Heart right ventricle (tissue), 16 donors: ENCODE measurements at regions not wholly inside any gene's neighbourhood (a gene's known extent, or its start where the extent isn't known, plus 50 kb on each side); places are given as distances from the start of the nearest gene placed in this dataset.

ENCODE experiments used
- ATAC-seq, 8 donors: fragments of 200-7000 bp; cut with Tn5 transposase; one replicate each; pipeline ENCODE4 v1.9.1; 2020; ENCODE audit warnings: mild to moderate bottlenecking in 8 of 8, moderate library complexity in 8 of 8, moderate number of reproducible peaks in 1 of 8
- DNase-seq, 2 donors: peaks; one replicate each; pipeline ENCODE4 v3.0.0-alpha.2; 2020
- H3K27ac ChIP-seq, 10 donors: fragments of 200-600 bp; sonication (generic) in 2 of 10; one replicate each; pipeline versions ENCODE4 v1.5.0 to v1.8.0; 2020 to 2022; ENCODE audit warnings: mild to moderate bottlenecking in 3 of 10
- H3K27me3 ChIP-seq, 7 donors: fragments of 200-600 bp; one replicate each; pipeline ENCODE4 v1.8.0; 2021 to 2022; ENCODE audit warnings: mild to moderate bottlenecking in 2 of 7
- H3K36me3 ChIP-seq, 9 donors: fragments of 200-600 bp; sonication (generic) in 1 of 9; one replicate each; pipeline versions ENCODE4 v1.5.0 to v1.8.0; 2020 to 2022; ENCODE audit warnings: mild to moderate bottlenecking in 2 of 9
- H3K4me1 ChIP-seq, 9 donors: fragments of 200-600 bp; sonication (generic) in 1 of 9; one replicate each; pipeline versions ENCODE4 v1.5.0 to v1.8.0; 2020 to 2022; ENCODE audit warnings: mild to moderate bottlenecking in 4 of 9
- H3K4me3 ChIP-seq, 10 donors: fragments of 200-600 bp; sonication (generic) in 2 of 10; one replicate each; pipeline versions ENCODE4 v1.5.0 to v1.8.0; 2020 to 2022; ENCODE audit warnings: mild to moderate bottlenecking in 7 of 10, moderate library complexity in 2 of 10
- H3K9me3 ChIP-seq, 11 donors: fragments of 200-600 bp in 10 of 11; sonication (generic) in 2 of 11; one replicate each; pipeline versions ENCODE4 v1.5.0 to v1.8.0; 2013 to 2022; ENCODE audit warnings: mild to moderate bottlenecking in 2 of 11, control low read depth in 1 of 11, moderate library complexity in 1 of 11
- WGBS, 2 donors: extraction: QIAGEN DNeasy Blood & Tissue Kit; methylation state at CpG; one replicate each; pipeline ENCODE4 v1.1.7; 2013; ENCODE audit warnings: inconsistent platforms in 1 of 2; 5-methylcytosine and 5-hydroxymethylcytosine counted together
- intact Hi-C, 10 donors: fragments of 100-400 bp; cut with DNase I; formaldehyde crosslinking; loops; one replicate each; pipeline versions ENCODE4 v1.11.1 to v1.14.2; 2022
- TF ChIP-seq, protein P1 (sequence below), 9 donors: fragments of 200-600 bp; sonication (generic) in 2 of 9; IDR thresholded peaks; one replicate each; pipeline versions ENCODE4 v1.5.0 to v1.8.0; 2021 to 2022; ENCODE audit warnings: antibody characterized with exemption in 9 of 9, mild to moderate bottlenecking in 5 of 9, moderate library complexity in 1 of 9
- donor health status: Arrhythmogenic right ventricular cardiomyopathy.
- donor health status: ischemic (EF 13 %, LVEDD 7.1; RV severe dilation, severe dysfunction).
- donor health status: healthy with polysubstance abuse.
- donor health status: DM: no; HTN: yes; CAD: no.
- donor health status: DM: no; HTN: no; CAD: no.
- donor health status: ischemic (EF 25% LVEDD 6.9; RV normal size, moderate dysfunction).
- donor health status: ischemic (EF 25% LVEDD 5.7; RV mildly dilated, moderate dysfunction).
- donor health status: healthy.
- donor health status: DM: yes; HTN: yes; CAD: no.
- donor health status: Ischemic cardiomyopathy.
- donor health status: ischemic (EF 35%, LVEDD 5.7; RV mildly dilated, moderate dysfunction).
- donor health status: nonischemic (EF 11% LVEDD 7.7; RV severe dilation, severe dysfunction).
- donor health status: DM: yes; HTN: yes; CAD: no.
- donor health status: PGD.
- donor health status: ischemic (EF 29% LVEDD 5.4; RV normal size, mild dysfunction).
- donor health status: nonischemic (EF 23%, LVEDD 6.1; RV moderate dilation, normal function).

DNA sequence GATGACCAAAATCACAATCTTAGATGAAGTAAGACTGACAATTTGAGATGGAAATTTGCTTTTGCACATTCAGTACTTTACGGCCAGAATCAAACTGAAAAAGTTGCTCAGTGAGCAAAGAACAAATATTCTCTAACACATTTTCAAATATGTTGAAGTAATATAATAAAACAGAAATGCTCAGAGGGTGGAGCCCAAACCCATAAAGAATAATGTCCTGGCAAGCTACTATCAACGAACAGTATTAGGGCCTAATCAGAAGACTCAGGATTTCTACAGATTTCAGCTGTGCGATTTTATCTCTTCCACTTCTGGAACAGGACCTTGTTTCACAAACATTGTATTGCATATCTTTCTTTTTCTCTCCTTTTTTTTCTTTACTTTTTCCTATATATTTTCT is 505.0 kb downstream of the TECRL start:
- no peak for DNase-seq
- Histone ChIP-seq H3K9me3 (no peaks in the 10 kb centered on the region), H3K27ac (no peak overlapping the region), H3K4me1 (no peaks in the 10 kb centered on the region), H3K36me3 (no peaks in the 10 kb centered on the region), H3K27me3 (no peaks in the 10 kb centered on the region), H3K4me3 (no peak overlapping the region)
- WGBS, 2 donors, result 70 to 76% methylated on average over 3 of the region's 3 CpGs
- intact Hi-C loops, result loop anchor here in 1 of 10 donors (2.0 kb wide), 1 partner anchor 31 kb away; no protein-coding TSS in a partner anchor
- ATAC-seq, result no peak
- TF ChIP-seq, protein P1, sequence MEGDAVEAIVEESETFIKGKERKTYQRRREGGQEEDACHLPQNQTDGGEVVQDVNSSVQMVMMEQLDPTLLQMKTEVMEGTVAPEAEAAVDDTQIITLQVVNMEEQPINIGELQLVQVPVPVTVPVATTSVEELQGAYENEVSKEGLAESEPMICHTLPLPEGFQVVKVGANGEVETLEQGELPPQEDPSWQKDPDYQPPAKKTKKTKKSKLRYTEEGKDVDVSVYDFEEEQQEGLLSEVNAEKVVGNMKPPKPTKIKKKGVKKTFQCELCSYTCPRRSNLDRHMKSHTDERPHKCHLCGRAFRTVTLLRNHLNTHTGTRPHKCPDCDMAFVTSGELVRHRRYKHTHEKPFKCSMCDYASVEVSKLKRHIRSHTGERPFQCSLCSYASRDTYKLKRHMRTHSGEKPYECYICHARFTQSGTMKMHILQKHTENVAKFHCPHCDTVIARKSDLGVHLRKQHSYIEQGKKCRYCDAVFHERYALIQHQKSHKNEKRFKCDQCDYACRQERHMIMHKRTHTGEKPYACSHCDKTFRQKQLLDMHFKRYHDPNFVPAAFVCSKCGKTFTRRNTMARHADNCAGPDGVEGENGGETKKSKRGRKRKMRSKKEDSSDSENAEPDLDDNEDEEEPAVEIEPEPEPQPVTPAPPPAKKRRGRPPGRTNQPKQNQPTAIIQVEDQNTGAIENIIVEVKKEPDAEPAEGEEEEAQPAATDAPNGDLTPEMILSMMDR (IDR thresholded peaks at IDR 0.05), result no peak

DNA sequence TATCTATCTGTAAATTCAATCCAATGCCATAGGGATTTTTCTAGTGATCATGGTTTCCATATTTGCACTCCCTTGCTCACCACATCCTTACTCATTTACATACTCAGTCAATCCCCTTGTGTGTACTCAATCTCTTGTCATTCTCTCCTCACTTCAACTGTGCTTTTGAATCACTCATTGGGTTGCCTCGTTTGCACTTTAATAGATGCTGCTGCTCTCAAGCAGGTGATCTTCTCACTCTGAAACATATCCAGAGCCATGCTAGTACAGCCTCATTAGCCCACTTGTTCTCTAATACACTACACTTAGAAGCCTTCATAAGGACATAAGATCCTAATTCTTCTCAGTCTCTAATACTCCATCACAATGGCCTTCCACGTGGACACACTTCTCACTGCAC is 507.9 kb downstream of the TECRL start:
- no peaks in the 10 kb centered on the region for H3K36me3 ChIP-seq
- 26 to 28% methylated on average over 2 of the region's 2 CpGs for WGBS, 2 donors
- no peak overlapping the region for H3K4me3 ChIP-seq
- intact Hi-C loops, result no loop called here
- H3K4me1 ChIP-seq, result no peaks in the 10 kb centered on the region
- H3K9me3 ChIP-seq, result no peaks in the 10 kb centered on the region
- TF ChIP-seq, protein P1 (IDR thresholded peaks at IDR 0.05), result no peak
- ATAC-seq (no peak), DNase-seq (no peak)
- no peaks in the 10 kb centered on the region for H3K27me3 ChIP-seq
- H3K27ac ChIP-seq, result no peak overlapping the region

GRCh38 chr4:63898961-63899360 is 510.3 kb downstream of the TECRL start:
- Histone ChIP-seq H3K4me3 (no peak overlapping the region), H3K27me3 (no peaks in the 10 kb centered on the region), H3K4me1 (no peaks in the 10 kb centered on the region), H3K36me3 (no peaks in the 10 kb centered on the region), H3K9me3 (no peaks in the 10 kb centered on the region), H3K27ac (no peak overlapping the region)
- intact Hi-C loops, result no loop called here
- TF ChIP-seq, protein P1 (IDR thresholded peaks at IDR 0.05), result no peak
- DNase-seq, result no peak
- no peak for ATAC-seq

DNA sequence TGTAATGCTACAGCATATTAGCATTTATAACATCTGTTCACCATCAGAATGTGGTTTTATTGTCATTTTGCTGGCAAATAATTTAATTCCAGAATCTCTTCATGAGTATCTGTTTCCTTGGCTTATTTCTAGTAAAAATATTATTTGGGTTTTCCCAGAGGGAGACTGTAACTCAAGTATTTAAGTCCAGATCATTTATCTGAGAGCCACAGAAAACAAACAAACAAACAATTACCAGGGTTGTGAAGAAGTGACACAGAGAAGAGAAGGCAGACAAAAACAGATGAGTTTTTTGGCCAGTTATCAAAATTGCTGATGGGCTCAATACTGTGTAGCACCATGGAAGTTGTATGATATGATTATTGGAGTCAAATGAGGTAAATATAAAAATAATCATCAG is 515.1 kb downstream of the TECRL start:
- no peaks in the 10 kb centered on the region for H3K9me3 ChIP-seq
- DNase-seq, result no peak
- H3K27me3 ChIP-seq, result no peaks in the 10 kb centered on the region
- TF ChIP-seq, protein P1 (IDR thresholded peaks at IDR 0.05), result no peak
- H3K27ac ChIP-seq, result no peak overlapping the region
- H3K4me1 ChIP-seq, result no peaks in the 10 kb centered on the region
- H3K4me3 ChIP-seq, result no peak overlapping the region
- no peak for ATAC-seq
- no peaks in the 10 kb centered on the region for H3K36me3 ChIP-seq
- intact Hi-C loops, result no loop called here

DNA sequence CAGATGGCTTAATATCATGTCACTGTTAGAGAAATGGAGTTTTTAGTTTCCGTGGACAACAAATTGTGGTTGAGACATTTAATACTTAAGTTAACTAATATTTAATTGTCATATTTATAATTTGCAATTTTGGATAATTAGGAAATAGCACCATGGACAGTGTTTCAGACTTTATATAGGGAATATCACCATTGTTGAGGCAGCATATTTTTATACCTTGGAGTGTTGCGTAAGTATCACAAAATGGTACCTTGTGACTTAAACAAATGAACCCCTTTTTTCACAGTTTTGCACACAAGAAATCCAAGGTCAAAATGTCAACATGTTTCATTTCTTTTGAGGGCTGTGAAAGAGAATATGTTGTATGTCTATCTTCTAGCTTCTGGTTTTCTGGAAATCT is 539.9 kb downstream of the TECRL start:
- TF ChIP-seq, protein P1 (IDR thresholded peaks at IDR 0.05), result no peak
- ATAC-seq (no peak), DNase-seq (no peak)
- no peak overlapping the region for H3K27ac ChIP-seq
- no peaks in the 10 kb centered on the region for H3K4me1 ChIP-seq
- 93 to 95% methylated on average over 2 of the region's 2 CpGs for WGBS, 2 donors
- no peak overlapping the region for H3K4me3 ChIP-seq
- no peaks in the 10 kb centered on the region for H3K36me3 ChIP-seq
- intact Hi-C loops, result no loop called here
- no peaks in the 10 kb centered on the region for H3K27me3 ChIP-seq
- peaks cover 0 to 2% (median 0%) of the 10 kb centered on the region in 11 donors for H3K9me3 ChIP-seq
